CD1c-positive myeloid dendritic cell (primary cell): ENCODE measurements at regions not wholly inside any gene's neighbourhood (a gene's known extent, or its start where the extent isn't known, plus 50 kb on each side); places are given as distances from the start of the nearest gene placed in this dataset.

ENCODE experiments used
- DNase-seq: peaks from one replicate; pipeline ENCODE4 v3.0.0-alpha.2; 2016; ENCODE audit errors: extremely low spot score

- no peak for DNase-seq
Measured at GRCh38 chr14:66414511-66414910, 71.7 kb upstream of the CCDC196 start.

DNA sequence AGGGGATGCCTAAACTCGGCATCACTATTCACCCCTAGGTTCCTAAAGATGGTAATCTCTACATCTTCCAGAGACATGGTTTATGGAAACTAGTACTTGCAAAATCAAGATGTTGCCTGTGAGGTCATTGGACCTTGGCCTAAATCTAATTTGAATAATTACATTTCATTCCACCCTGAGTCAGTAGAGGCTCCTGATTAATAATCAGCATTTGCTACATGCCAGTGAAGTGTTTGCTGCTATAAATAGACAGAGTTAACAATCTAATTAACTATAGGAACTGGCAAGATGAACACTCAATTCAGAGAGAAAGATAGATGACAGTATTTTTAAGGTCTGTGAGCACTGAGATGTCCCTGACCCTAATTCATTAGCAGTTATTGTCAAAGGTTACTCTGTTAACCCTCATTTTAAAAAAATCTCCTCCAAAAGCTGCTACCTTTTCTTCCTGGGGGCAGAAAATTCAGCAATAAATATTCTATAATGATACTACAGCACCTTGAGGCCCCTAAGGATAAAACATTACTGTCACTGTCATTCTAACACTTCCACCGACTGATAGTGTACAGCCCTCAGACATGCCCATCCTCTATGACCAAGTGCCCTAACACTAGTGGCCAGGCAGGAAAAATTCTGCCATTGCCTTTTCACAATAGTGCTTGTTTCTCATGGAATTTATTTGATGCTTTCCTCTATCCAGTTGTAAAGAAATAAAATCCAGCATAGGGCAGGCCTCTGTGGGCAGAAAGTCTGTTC lies 65.7 kb upstream of the CCDC196 start:
- DNase-seq, result no peak

GRCh38 chr14:66421990-66422946 lies 63.9 kb upstream of the CCDC196 start:
- no peak for DNase-seq

GRCh38 chr14:66425402-66425801 lies 60.8 kb upstream of the CCDC196 start:
- no peak for DNase-seq

DNA sequence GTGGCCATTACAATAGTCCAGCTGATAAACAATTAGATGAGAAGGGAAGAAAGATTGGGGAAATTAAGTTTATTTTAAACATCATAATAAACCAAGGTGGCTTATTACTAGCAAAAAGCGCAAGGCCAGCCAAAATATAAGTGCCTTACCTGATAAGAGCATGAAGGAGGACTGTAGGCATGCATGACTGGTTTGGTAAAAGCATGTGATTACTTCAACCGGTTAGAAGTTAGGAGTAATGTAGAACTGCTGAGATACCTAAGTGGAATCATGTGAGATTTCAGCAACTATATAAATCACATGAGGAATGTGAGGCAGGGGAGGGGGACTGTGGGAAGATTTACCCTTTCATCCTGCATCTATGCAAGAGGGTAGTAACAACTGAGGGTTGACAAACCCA lies 59.7 kb upstream of the CCDC196 start:
- no peak for DNase-seq

GRCh38 chr14:66432334-66432733 lies 53.8 kb upstream of the CCDC196 start:
- DNase-seq, result no peak

GRCh38 chr14:66434464-66434863 lies 51.7 kb upstream of the CCDC196 start:
- no peak for DNase-seq

- DNase-seq, result no peak
Measured at GRCh38 chr14:66435683-66436082, 50.5 kb upstream of the CCDC196 start.
